ENCODE measurements at regions not wholly inside any gene's neighbourhood (a gene's known extent, or its start where the extent isn't known, plus 50 kb on each side); places are given as distances from the start of the nearest gene placed in this dataset.

- no peak for ATAC-seq
- in situ Hi-C loops (cut with HindIII; ENCODE audit: low pct_unique_long_range_greater_than_20kb, low sequenced_read_pairs) (no loop called here), intact Hi-C loops (cut with micrococcal nuclease; ENCODE audit: unreplicated experiment) (no loop called here)
- no TSS peak for BruUV-seq (replicated peaks)
- Histone ChIP-seq H3K4me1 (ENCODE audit: control insufficient read depth, insufficient read depth, low read length) (no peaks in the 10 kb centered on the region), H3K9me3 (ENCODE audit: control insufficient read depth, insufficient read depth, low read depth, low read length) (no peaks in the 10 kb centered on the region), H3K27ac (ENCODE audit: low read length) (no peak overlapping the region), H3K27me3 (ENCODE audit: control insufficient read depth, insufficient read depth, low read length) (no peaks in the 10 kb centered on the region), H3K36me3 (ENCODE audit: control insufficient read depth, insufficient read depth, low read length) (no peaks in the 10 kb centered on the region), H3K4me3 (ENCODE audit: low read depth in 2 of 2, low read length in 2 of 2) (no peak overlapping the region)
- TF ChIP-seq POLR2AphosphoS5 (IDR thresholded peaks at IDR 0.05; ENCODE audit: low read depth, low read length) = no peak
- no peak for TF ChIP-seq SIN3A (IDR thresholded peaks at IDR 0.05; ENCODE audit: borderline replicate concordance, insufficient read depth, low read depth, low read length)
- TF ChIP-seq CTCF (IDR thresholded peaks at IDR 0.05) = no peak
- TF ChIP-seq TCF7L2 (IDR thresholded peaks at IDR 0.05; ENCODE audit: low read depth, low read length) = no peak
- no peak for TF ChIP-seq REST (IDR thresholded peaks at IDR 0.05; ENCODE audit: insufficient read depth in 1 of 2, low read depth in 2 of 2, low read length in 1 of 2)
- ChIA-PET CTCF (no interaction called here), POLR2A (no interaction called here)
- DNase-seq (ENCODE audit: low read depth, low spot score) = no peak
Observed at GRCh38 chr10:56596257-56596656, 235.2 kb upstream of the ZWINT start.

GRCh38 chr10:56593120-56593519 is 232.1 kb upstream of the ZWINT start:
- TF ChIP-seq CTCF (IDR thresholded peaks at IDR 0.05) (no peak), SIN3A (IDR thresholded peaks at IDR 0.05; ENCODE audit: borderline replicate concordance, insufficient read depth, low read depth, low read length) (no peak), REST (IDR thresholded peaks at IDR 0.05; ENCODE audit: insufficient read depth in 1 of 2, low read depth in 2 of 2, low read length in 1 of 2) (no peak), POLR2AphosphoS5 (IDR thresholded peaks at IDR 0.05; ENCODE audit: low read depth, low read length) (no peak), TCF7L2 (IDR thresholded peaks at IDR 0.05; ENCODE audit: low read depth, low read length) (no peak)
- H3K36me3 ChIP-seq (ENCODE audit: control insufficient read depth, insufficient read depth, low read length) = no peaks in the 10 kb centered on the region
- in situ Hi-C loops (cut with HindIII; ENCODE audit: low pct_unique_long_range_greater_than_20kb, low sequenced_read_pairs) (no loop called here), intact Hi-C loops (cut with micrococcal nuclease; ENCODE audit: unreplicated experiment) (no loop called here)
- no peak for DNase-seq (ENCODE audit: low read depth, low spot score)
- peaks cover 3% of the 10 kb centered on the region; the same call in 1 of the 2 replicates for H3K9me3 ChIP-seq (ENCODE audit: control insufficient read depth, insufficient read depth, low read depth, low read length)
- no peak overlapping the region for H3K27ac ChIP-seq (ENCODE audit: low read length)
- no peak for ATAC-seq
- H3K27me3 ChIP-seq (ENCODE audit: control insufficient read depth, insufficient read depth, low read length) = no peaks in the 10 kb centered on the region
- CTCF ChIA-PET = no interaction called here
- BruUV-seq (replicated peaks) = no TSS peak
- POLR2A ChIA-PET = no interaction called here
- H3K4me3 ChIP-seq (ENCODE audit: low read depth in 2 of 2, low read length in 2 of 2) = no peak overlapping the region
- H3K4me1 ChIP-seq (ENCODE audit: control insufficient read depth, insufficient read depth, low read length) = no peaks in the 10 kb centered on the region

All from Panc1 (cell line).